Stimulated activated naive B cell treated with anti-CD40 and anti-IgM and Interleukin-4, amounts not matched to agents 10 μg/mL and 1 μg/mL and 100 μg/mL, for 72 hours (primary cell): ENCODE measurements at regions not wholly inside any gene's neighbourhood (a gene's known extent, or its start where the extent isn't known, plus 50 kb on each side); places are given as distances from the start of the nearest gene placed in this dataset.

Experiments
- ATAC-seq, 2 donors: fragments of 150-1000 bp; cut with Tn5 transposase; replicated peaks; 2 replicates each; pipeline ENCODE4 v1.10.0; 2021; ENCODE audit warnings: moderate library complexity in 1 of 2
- DNase-seq: peaks from one replicate; pipeline ENCODE4 v3.0.0; 2021
- H3K27ac Mint-ChIP-seq: one replicate; pipeline ENCODE4 v1.8.0; 2022; ENCODE audit warnings: mild to moderate bottlenecking, mixed read lengths
- H3K27me3 Mint-ChIP-seq, 2 donors: one replicate each; pipeline ENCODE4 v1.8.0; 2022; ENCODE audit warnings: mixed read lengths in 2 of 2
- H3K36me3 Mint-ChIP-seq, 2 donors: one replicate each; pipeline ENCODE4 v1.8.0; 2022; ENCODE audit warnings: mixed read lengths in 2 of 2, mild to moderate bottlenecking in 1 of 2
- H3K4me1 Mint-ChIP-seq, 2 donors: one replicate each; pipeline ENCODE4 v1.8.0; 2022; ENCODE audit warnings: mixed read lengths in 2 of 2, mild to moderate bottlenecking in 1 of 2
- H3K4me3 Mint-ChIP-seq, 2 donors: one replicate each; pipeline ENCODE4 v1.8.0; 2022; ENCODE audit warnings: mild to moderate bottlenecking in 2 of 2, mixed read lengths in 2 of 2, moderate library complexity in 1 of 2
- H3K9me3 Mint-ChIP-seq, 2 donors: one replicate each; pipeline ENCODE4 v1.8.0; 2022; ENCODE audit warnings: mixed read lengths in 2 of 2, mild to moderate bottlenecking in 1 of 2

- no peak for ATAC-seq
- Mint-ChIP-seq H3K36me3 (peaks cover 0 to 1% of the 10 kb centered on the region in 2 donors), H3K4me1 (no peaks in the 10 kb centered on the region), H3K27me3 (peaks cover 30 to 31% of the 10 kb centered on the region in 2 donors), H3K27ac (no peak overlapping the region), H3K4me3 (no peak overlapping the region), H3K9me3 (peaks cover 9 to 13% of the 10 kb centered on the region in 2 donors)
- DNase-seq = no peak
These were observed 66.2 kb upstream of the BRD7 start for GRCh38 chr16:50434872-50435478.

DNA sequence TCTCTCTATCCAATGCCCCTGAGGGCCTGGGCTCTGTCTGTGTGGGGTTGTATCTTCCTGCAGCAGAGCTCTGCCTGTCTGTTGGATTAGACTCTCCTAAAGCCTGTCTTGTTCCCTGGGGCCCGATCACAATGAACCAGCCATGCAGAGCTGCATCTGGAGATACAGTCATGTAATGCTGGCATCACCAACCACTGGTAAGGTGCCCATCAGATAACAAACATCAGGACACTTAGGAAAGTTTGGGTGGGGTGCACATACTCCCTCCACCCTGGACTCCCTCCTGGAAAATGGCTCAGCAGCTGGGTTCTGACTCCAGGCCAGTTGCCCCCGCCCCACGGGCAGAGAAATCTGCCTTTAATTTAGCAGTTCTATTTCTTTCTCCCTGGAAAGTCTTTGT lies 61.3 kb upstream of the BRD7 start:
- ATAC-seq (no peak), DNase-seq (no peak)
- Mint-ChIP-seq H3K4me3 (no peak overlapping the region), H3K9me3 (no peaks in the 10 kb centered on the region), H3K36me3 (no peaks in the 10 kb centered on the region), H3K27ac (no peak overlapping the region), H3K27me3 (peaks cover 46 to 53% of the 10 kb centered on the region in 2 donors), H3K4me1 (no peaks in the 10 kb centered on the region)

GRCh38 chr16:50428742-50429141 lies 60.0 kb upstream of the BRD7 start:
- Mint-ChIP-seq H3K36me3 (no peaks in the 10 kb centered on the region), H3K9me3 (peaks cover 0 to 3% of the 10 kb centered on the region in 2 donors), H3K27me3 (peaks cover 49 to 52% of the 10 kb centered on the region in 2 donors), H3K4me3 (no peak overlapping the region), H3K27ac (no peak overlapping the region), H3K4me1 (no peaks in the 10 kb centered on the region)
- no peak for ATAC-seq
- DNase-seq = no peak

GRCh38 chr16:50428116-50428515 lies 59.3 kb upstream of the BRD7 start:
- H3K27me3 Mint-ChIP-seq = peaks cover 46 to 53% of the 10 kb centered on the region in 2 donors
- no peaks in the 10 kb centered on the region for H3K4me1 Mint-ChIP-seq
- ATAC-seq (no peak), DNase-seq (no peak)
- H3K9me3 Mint-ChIP-seq = peaks cover 0 to 3% of the 10 kb centered on the region in 2 donors
- no peaks in the 10 kb centered on the region for H3K36me3 Mint-ChIP-seq
- no peak overlapping the region for H3K4me3 Mint-ChIP-seq
- H3K27ac Mint-ChIP-seq = no peak overlapping the region

DNA sequence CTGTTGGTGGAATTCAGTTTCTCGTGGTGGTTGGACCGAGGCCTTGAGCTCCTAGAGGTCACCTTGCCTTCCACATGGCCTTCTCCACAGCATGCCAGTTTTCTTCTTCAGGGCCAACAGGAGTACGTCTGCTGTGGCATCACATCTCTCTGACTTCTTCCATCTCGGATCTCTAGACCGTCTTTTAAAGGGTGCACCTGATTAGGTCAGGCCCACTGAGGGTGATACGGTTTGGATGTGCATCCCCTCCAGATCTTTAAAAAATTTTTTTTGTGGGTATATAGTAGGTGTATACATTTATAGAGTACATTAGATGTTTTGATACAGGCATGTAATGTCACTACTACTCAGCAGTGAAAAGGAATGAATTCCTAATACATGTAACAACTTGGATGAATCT lies 58.3 kb upstream of the BRD7 start:
- ATAC-seq (no peak), DNase-seq (no peak)
- Mint-ChIP-seq H3K4me1 (no peaks in the 10 kb centered on the region), H3K27me3 (peaks cover 37 to 56% of the 10 kb centered on the region in 2 donors), H3K36me3 (no peaks in the 10 kb centered on the region), H3K27ac (no peak overlapping the region), H3K9me3 (peaks cover 0 to 3% of the 10 kb centered on the region in 2 donors), H3K4me3 (no peak overlapping the region)

- no peak for ATAC-seq
- Mint-ChIP-seq H3K36me3 (no peaks in the 10 kb centered on the region), H3K27ac (no peak overlapping the region)
These were observed 56.9 kb upstream of the BRD7 start for GRCh38 chr16:50425648-50426047.

DNA sequence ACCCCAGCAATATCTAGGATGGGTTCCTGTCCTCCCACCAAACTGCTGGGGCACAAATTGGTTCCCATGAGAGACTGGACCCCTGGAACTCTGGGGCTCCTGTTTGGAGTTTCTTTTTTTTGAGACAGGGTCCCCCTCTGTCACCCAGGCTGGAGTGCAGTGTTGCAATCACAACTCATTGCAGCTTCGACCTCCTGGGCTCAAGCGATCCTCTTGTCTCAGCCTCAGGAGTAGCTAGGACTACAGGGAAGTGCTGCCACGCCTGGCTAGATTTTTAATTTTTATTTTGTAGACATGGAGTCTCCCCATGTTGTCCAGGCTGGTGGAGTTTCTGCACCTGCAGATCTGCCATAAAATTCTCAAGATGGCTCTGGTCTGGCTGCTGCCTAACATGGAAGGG lies 56.3 kb upstream of the BRD7 start:
- Mint-ChIP-seq H3K9me3 (peaks cover 4 to 8% of the 10 kb centered on the region in 2 donors), H3K27me3 (peaks cover 30 to 49% of the 10 kb centered on the region in 2 donors), H3K36me3 (peaks cover 0 to 3% of the 10 kb centered on the region in 2 donors), H3K4me3 (no peak overlapping the region), H3K27ac (no peak overlapping the region), H3K4me1 (no peaks in the 10 kb centered on the region)
- ATAC-seq = no peak
- no peak for DNase-seq

More at GRCh38 chr16:50425648-50426047, 56.9 kb upstream of the BRD7 start:
- Mint-ChIP-seq H3K9me3 (peaks cover 0 to 3% of the 10 kb centered on the region in 2 donors), H3K4me3 (no peak overlapping the region), H3K4me1 (no peaks in the 10 kb centered on the region), H3K27me3 (peaks cover 30 to 50% of the 10 kb centered on the region in 2 donors)
- no peak for DNase-seq

- Mint-ChIP-seq H3K9me3 (peaks cover 16 to 19% of the 10 kb centered on the region in 2 donors), H3K27ac (no peak overlapping the region), H3K27me3 (peaks cover 23 to 49% of the 10 kb centered on the region in 2 donors), H3K4me3 (no peak overlapping the region), H3K4me1 (no peaks in the 10 kb centered on the region), H3K36me3 (peaks cover 0 to 9% of the 10 kb centered on the region in 2 donors)
- ATAC-seq (no peak), DNase-seq (no peak)
These were observed 54.1 kb upstream of the BRD7 start for GRCh38 chr16:50422926-50423325.

DNA sequence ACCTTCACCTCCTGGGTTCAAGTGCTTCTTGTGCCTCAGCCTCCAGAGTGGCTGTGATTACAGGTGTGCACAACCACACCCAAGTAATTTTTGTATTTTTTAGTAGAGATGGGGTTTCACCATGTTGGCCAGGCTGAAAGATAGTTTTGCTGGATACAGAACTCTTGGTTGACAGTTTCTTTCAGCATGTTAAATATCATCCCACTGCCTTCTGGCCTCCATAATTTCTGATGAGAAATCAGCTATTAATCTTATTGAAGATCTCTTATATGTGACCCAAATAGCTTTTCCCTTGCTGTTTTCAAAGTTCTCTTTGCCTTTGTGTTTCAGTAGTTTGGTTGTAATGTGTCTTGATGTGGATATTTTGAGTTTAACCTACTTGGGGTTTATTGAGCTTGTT lies 50.3 kb upstream of the BRD7 start:
- Mint-ChIP-seq H3K27ac (no peak overlapping the region), H3K4me1 (no peaks in the 10 kb centered on the region), H3K36me3 (peaks cover 0 to 9% of the 10 kb centered on the region in 2 donors), H3K27me3 (peaks cover 3 to 31% of the 10 kb centered on the region in 2 donors), H3K4me3 (no peak overlapping the region), H3K9me3 (peaks cover 27 to 35% of the 10 kb centered on the region in 2 donors)
- DNase-seq (no peak), ATAC-seq (no peak)
